NCI-H1048 (cell line): ENCODE measurements at regions not wholly inside any gene's neighbourhood (a gene's known extent, or its start where the extent isn't known, plus 50 kb on each side); places are given as distances from the start of the nearest gene placed in this dataset.

ENCODE experiments used
- DNase-seq: peaks from one replicate; lab custom pipeline; 2025; lab: John Stamatoyannopoulos, UW

GRCh38 chr7:98565103-98565502 lies 52.0 kb upstream of the NPTX2 start:
- DNase-seq: no peak

GRCh38 chr7:98562871-98563495 lies 54.1 kb upstream of the NPTX2 start:
- no peak for DNase-seq

- no peak for DNase-seq
These were observed 54.7 kb upstream of the NPTX2 start for GRCh38 chr7:98562381-98562823.

- no peak for DNase-seq
These were observed 57.1 kb upstream of the NPTX2 start for GRCh38 chr7:98559958-98560357.

- no peak for DNase-seq
These were observed 57.9 kb upstream of the NPTX2 start for GRCh38 chr7:98559219-98559618.

GRCh38 chr7:98557538-98558031 lies 59.5 kb upstream of the NPTX2 start:
- no peak for DNase-seq

- DNase-seq: no peak
These were observed 60.8 kb upstream of the NPTX2 start for GRCh38 chr7:98556288-98556687.

- no peak for DNase-seq
These were observed 61.7 kb upstream of the NPTX2 start for GRCh38 chr7:98555403-98555802.

- no peak for DNase-seq
These were observed 63.4 kb upstream of the NPTX2 start for GRCh38 chr7:98553666-98554065.

- DNase-seq: no peak
These were observed 65.3 kb upstream of the NPTX2 start for GRCh38 chr7:98551611-98552273.

- no peak for DNase-seq
These were observed 68.1 kb upstream of the NPTX2 start for GRCh38 chr7:98548971-98549370.

- DNase-seq: no peak
These were observed 68.7 kb upstream of the NPTX2 start for GRCh38 chr7:98548370-98548769.

- no peak for DNase-seq
These were observed 76.0 kb upstream of the NPTX2 start for GRCh38 chr7:98541101-98541500.

GRCh38 chr7:98539865-98540264 lies 77.2 kb upstream of the NPTX2 start:
- no peak for DNase-seq

- DNase-seq: no peak
These were observed 80.3 kb upstream of the NPTX2 start for GRCh38 chr7:98536803-98537202.

GRCh38 chr7:98534493-98534892 lies 82.6 kb upstream of the NPTX2 start:
- DNase-seq: no peak

- DNase-seq: no peak
These were observed 85.4 kb upstream of the NPTX2 start for GRCh38 chr7:98531717-98532116.

GRCh38 chr7:98528079-98528478 lies 89.0 kb upstream of the NPTX2 start:
- DNase-seq: no peak

GRCh38 chr7:98526059-98526458 lies 91.0 kb upstream of the NPTX2 start:
- no peak for DNase-seq

- no peak for DNase-seq
These were observed 95.9 kb upstream of the NPTX2 start for GRCh38 chr7:98521089-98521692.

- DNase-seq: no peak
These were observed 96.6 kb upstream of the NPTX2 start for GRCh38 chr7:98520356-98520951.

GRCh38 chr7:98518159-98518947 lies 98.7 kb upstream of the NPTX2 start:
- DNase-seq: no peak
